Calu3 (cell line): ENCODE measurements at regions not wholly inside any gene's neighbourhood (a gene's known extent, or its start where the extent isn't known, plus 50 kb on each side); places are given as distances from the start of the nearest gene placed in this dataset.

ENCODE experiments used
- BruUV-seq: library from RNA; stranded (reverse); fragments of 400-500 nt; replicated peaks from 2 replicates; lab custom pipeline; 2021; lab: Mats Ljungman, UMichigan
- CTCF ChIA-PET: fragments of 300-600 bp; sonication (Branson Sonifier 250); formaldehyde crosslinking; loops from one replicate; lab custom pipeline; 2022; ENCODE audit warnings: antibody characterized with exemption; lab: Charles Lee
- DNase-seq: peaks from one replicate; pipeline ENCODE4 v3.0.0; 2022
- H3K27ac Mint-ChIP-seq: one replicate; pipeline ENCODE4 v1.8.0; 2022; ENCODE audit warnings: mixed read lengths; ENCODE audit not compliant: unreplicated experiment
- H3K27me3 Mint-ChIP-seq: one replicate; pipeline ENCODE4 v1.8.0; 2022; ENCODE audit warnings: mixed read lengths; ENCODE audit not compliant: unreplicated experiment
- H3K36me3 Mint-ChIP-seq: one replicate; pipeline ENCODE4 v1.8.0; 2022; ENCODE audit warnings: mild to moderate bottlenecking, moderate library complexity, mixed read lengths; ENCODE audit not compliant: insufficient read depth, unreplicated experiment
- H3K4me1 Mint-ChIP-seq: one replicate; pipeline ENCODE4 v1.8.0; 2022; ENCODE audit warnings: mild to moderate bottlenecking, low read depth, mixed read lengths; ENCODE audit not compliant: unreplicated experiment
- H3K4me3 Mint-ChIP-seq: one replicate; pipeline ENCODE4 v1.8.0; 2022; ENCODE audit warnings: mild to moderate bottlenecking, low read depth, moderate library complexity, mixed read lengths; ENCODE audit not compliant: unreplicated experiment
- H3K9me3 Mint-ChIP-seq: one replicate; pipeline ENCODE4 v1.8.0; 2022; ENCODE audit warnings: low read depth, mixed read lengths; ENCODE audit not compliant: unreplicated experiment
- intact Hi-C: fragments of 100-400 bp; cut with micrococcal nuclease; formaldehyde crosslinking; loops from one replicate; pipeline ENCODE4 v1.10.0; 2022; ENCODE audit not compliant: unreplicated experiment
- TF ChIP-seq, protein P1 (sequence below): fragments of 200-600 bp; IDR thresholded peaks from one replicate; pipeline ENCODE4 v1.8.0; 2022; ENCODE audit warnings: antibody characterized with exemption; ENCODE audit not compliant: unreplicated experiment

DNA sequence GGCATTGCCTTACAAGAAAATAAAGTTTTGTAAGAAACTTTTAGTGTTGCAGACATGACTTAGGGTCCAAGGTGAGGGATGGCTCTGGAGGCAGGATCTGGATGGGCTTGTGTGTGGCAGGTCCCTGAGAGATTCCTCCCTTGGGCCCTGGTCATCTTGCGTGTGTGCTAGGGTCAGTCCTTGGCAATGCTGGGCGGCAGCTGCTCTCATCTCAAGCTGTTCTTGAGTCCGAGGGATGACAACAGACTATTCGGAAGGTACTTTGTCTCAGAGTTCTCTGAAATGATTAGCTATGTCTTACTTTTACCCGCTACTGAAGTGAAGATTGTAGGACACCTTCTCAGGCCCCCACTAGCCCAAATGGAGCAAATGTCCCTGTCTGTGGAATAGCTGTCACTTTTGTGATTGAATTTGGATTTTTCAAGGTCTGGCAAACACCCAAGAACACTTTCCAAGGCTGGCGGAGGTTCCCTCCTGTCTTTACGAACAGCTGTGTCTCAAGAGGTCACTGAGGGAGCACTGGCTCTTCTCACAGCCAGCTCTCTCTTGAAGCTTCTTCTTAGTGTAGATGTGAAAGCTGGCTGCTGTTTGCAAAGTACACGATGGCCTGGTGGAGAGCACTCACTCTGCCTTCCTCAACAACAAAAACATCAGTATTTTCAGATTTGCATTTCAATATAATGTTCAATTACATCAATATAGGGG is 253.6 kb downstream of the STK31 start:
- peaks cover 39% of the 10 kb centered on the region for H3K27me3 Mint-ChIP-seq
- H3K4me1 Mint-ChIP-seq = no peaks in the 10 kb centered on the region
- no peaks in the 10 kb centered on the region for H3K9me3 Mint-ChIP-seq
- TF ChIP-seq, protein P1, sequence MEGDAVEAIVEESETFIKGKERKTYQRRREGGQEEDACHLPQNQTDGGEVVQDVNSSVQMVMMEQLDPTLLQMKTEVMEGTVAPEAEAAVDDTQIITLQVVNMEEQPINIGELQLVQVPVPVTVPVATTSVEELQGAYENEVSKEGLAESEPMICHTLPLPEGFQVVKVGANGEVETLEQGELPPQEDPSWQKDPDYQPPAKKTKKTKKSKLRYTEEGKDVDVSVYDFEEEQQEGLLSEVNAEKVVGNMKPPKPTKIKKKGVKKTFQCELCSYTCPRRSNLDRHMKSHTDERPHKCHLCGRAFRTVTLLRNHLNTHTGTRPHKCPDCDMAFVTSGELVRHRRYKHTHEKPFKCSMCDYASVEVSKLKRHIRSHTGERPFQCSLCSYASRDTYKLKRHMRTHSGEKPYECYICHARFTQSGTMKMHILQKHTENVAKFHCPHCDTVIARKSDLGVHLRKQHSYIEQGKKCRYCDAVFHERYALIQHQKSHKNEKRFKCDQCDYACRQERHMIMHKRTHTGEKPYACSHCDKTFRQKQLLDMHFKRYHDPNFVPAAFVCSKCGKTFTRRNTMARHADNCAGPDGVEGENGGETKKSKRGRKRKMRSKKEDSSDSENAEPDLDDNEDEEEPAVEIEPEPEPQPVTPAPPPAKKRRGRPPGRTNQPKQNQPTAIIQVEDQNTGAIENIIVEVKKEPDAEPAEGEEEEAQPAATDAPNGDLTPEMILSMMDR = no peak
- DNase-seq = no peak
- CTCF ChIA-PET = no interaction called here
- no peak overlapping the region for H3K4me3 Mint-ChIP-seq
- no peaks in the 10 kb centered on the region for H3K36me3 Mint-ChIP-seq
- no TSS peak for BruUV-seq
- no peak overlapping the region for H3K27ac Mint-ChIP-seq
- intact Hi-C loops = no loop called here

DNA sequence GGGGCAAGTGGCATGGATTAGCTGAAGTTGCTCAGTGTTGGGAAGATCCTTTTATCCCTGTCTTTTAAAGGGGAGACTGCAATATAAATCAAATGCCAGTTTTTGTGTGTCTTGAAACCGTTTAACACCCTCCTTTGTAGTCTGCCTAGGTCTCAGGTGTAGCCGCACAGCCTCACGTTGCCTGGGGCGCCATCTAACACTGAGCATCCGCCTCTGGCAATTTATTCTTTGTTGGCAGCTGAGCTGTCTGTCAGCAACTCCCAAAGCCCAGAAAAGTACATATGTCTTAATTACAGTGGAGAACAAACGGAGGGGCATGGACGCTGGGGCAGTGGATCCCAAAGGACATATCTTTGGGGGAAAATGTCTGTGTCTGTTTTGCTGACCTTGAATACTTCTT is 254.7 kb downstream of the STK31 start:
- TF ChIP-seq, protein P1 = no peak
- Mint-ChIP-seq H3K4me3 (no peak overlapping the region), H3K4me1 (no peaks in the 10 kb centered on the region), H3K27ac (no peak overlapping the region), H3K36me3 (no peaks in the 10 kb centered on the region), H3K9me3 (no peaks in the 10 kb centered on the region), H3K27me3 (peaks cover 39% of the 10 kb centered on the region)
- intact Hi-C loops = no loop called here
- BruUV-seq = no TSS peak
- CTCF ChIA-PET = no interaction called here
- DNase-seq = no peak

DNA sequence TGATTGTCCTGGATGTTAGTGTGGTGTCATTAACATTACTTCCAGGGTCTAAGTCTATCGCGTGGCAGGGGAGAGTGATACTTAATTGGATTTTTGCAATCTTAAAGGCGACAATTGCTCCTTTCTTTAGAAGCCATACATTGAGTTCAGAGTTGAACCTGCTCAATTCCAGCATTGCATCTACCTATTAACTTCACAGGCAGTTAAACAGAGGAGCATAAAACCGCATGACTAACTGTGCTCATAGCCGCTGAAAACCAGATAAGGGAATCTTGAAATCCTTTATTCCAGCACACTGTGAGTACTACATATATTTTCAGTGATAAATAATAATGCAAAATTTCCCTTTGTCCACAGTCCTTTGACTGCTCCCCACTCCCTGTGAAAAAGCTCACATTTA is 255.3 kb downstream of the STK31 start:
- Mint-ChIP-seq H3K27me3 (peaks cover 35% of the 10 kb centered on the region), H3K36me3 (no peaks in the 10 kb centered on the region), H3K4me1 (no peaks in the 10 kb centered on the region), H3K9me3 (no peaks in the 10 kb centered on the region), H3K4me3 (no peak overlapping the region), H3K27ac (no peak overlapping the region)
- TF ChIP-seq, protein P1 = no peak
- intact Hi-C loops = no loop called here
- no peak for DNase-seq
- no TSS peak for BruUV-seq
- CTCF ChIA-PET = no interaction called here

DNA sequence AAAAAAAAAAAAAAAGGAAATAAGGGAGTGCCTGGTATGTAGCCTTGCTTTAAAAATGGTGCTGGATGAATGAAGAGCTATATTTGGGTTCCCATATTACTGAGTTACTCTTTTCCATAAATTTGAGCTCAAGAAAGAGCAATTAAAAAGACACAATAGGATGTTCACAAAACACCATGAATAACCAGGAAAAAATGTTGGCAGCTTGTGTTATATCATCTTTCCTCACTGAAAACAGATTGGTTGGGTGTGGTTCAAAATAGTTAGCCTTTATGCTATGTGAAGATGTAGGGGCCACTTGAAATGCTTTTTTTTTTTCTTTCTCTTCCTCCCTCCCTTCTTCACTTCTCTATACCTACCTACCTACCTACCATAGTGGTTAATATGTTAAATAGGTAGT is 256.9 kb downstream of the STK31 start:
- H3K27ac Mint-ChIP-seq = no peak overlapping the region
- DNase-seq = no peak
- no peaks in the 10 kb centered on the region for H3K9me3 Mint-ChIP-seq
- no peaks in the 10 kb centered on the region for H3K36me3 Mint-ChIP-seq
- peaks cover 18% of the 10 kb centered on the region for H3K27me3 Mint-ChIP-seq
- intact Hi-C loops = no loop called here
- no TSS peak for BruUV-seq
- no peak overlapping the region for H3K4me3 Mint-ChIP-seq
- H3K4me1 Mint-ChIP-seq = no peaks in the 10 kb centered on the region
- TF ChIP-seq, protein P1 = no peak
- CTCF ChIA-PET = interaction anchor here (1.0 kb wide), 1 partner anchor 31 kb away, joined by 4 read pairs; no protein-coding TSS in a partner anchor
